ENCODE measurements at regions not wholly inside any gene's neighbourhood (a gene's known extent, or its start where the extent isn't known, plus 50 kb on each side); places are given as distances from the start of the nearest gene placed in this dataset.
"Not testable (repeated sequence)": the region's sequence is repeated elsewhere in the genome, so short reads cannot be mapped to it uniquely, and the experiment has no call there.

DNA sequence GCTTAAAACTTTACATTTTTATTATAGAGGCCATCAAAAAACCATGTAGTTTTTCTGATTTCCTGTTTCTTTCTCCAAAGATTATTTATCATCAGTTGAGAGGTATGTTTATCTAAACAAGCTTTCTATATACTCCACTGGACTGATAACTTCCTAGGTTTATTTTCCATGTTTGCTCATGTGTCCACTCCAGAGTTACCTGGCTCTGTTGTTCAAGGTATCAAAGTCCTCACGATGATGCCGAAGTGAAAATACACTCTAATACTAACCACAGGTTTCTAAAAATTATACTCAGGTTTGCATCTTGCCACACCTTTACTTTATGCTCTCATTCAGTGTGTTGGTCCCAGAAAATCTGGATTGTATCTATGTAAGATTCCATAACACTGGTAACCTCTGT, 287.9 kb upstream of the GULP1 start:
- Histone ChIP-seq H3K4me1 (ENCODE audit: control insufficient read depth, insufficient read depth, low read length) (peaks cover 11% of the 10 kb centered on the region), H3K9me3 (ENCODE audit: control insufficient read depth, insufficient read depth, low read length) (no peaks in the 10 kb centered on the region), H3K36me3 (ENCODE audit: control insufficient read depth, insufficient read depth, low read length) (no peaks in the 10 kb centered on the region), H3K9ac (ENCODE audit: low read depth, low read length) (no peak overlapping the region), H3K4me3 (ENCODE audit: low read depth, low read length) (no peak overlapping the region), H3K27me3 (ENCODE audit: control insufficient read depth, insufficient read depth, low read length) (no peaks in the 10 kb centered on the region)

DNA sequence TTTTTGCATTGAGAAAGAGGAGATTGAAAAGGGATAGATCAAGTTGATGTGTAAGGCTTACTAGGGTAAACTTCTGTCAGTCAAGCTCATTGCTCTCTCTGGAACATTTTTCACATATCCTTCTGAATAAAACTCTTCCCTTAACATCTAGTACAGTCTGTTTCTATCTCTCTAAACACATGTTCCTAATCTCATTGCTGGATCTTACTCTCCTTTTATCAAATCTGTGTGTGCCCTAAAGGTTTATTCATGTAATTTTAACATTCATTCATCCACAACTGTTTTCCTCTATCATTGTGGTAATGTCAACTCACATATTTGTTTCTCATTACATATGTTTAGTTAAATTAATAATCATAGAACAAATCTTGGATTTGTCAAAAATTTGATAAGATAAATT, 277.9 kb upstream of the GULP1 start:
- no peaks in the 10 kb centered on the region for H3K4me1 ChIP-seq (ENCODE audit: control insufficient read depth, insufficient read depth, low read length)

GRCh38 chr2:188016917-188017316, 274.8 kb upstream of the GULP1 start:
- Histone ChIP-seq H3K9ac (ENCODE audit: low read depth, low read length) (no peak overlapping the region), H3K27me3 (ENCODE audit: control insufficient read depth, insufficient read depth, low read length) (no peaks in the 10 kb centered on the region), H3K36me3 (ENCODE audit: control insufficient read depth, insufficient read depth, low read length) (no peaks in the 10 kb centered on the region), H3K4me1 (ENCODE audit: control insufficient read depth, insufficient read depth, low read length) (no peaks in the 10 kb centered on the region), H3K9me3 (ENCODE audit: control insufficient read depth, insufficient read depth, low read length) (peaks cover 12% of the 10 kb centered on the region), H3K4me3 (ENCODE audit: low read depth, low read length) (no peak overlapping the region)

More for the DNA sequence above, 277.9 kb upstream of the GULP1 start:
- Histone ChIP-seq H3K9ac (ENCODE audit: low read depth, low read length) (no peak overlapping the region), H3K27me3 (ENCODE audit: control insufficient read depth, insufficient read depth, low read length) (no peaks in the 10 kb centered on the region), H3K4me3 (ENCODE audit: low read depth, low read length) (no peak overlapping the region), H3K36me3 (ENCODE audit: control insufficient read depth, insufficient read depth, low read length) (no peaks in the 10 kb centered on the region), H3K9me3 (ENCODE audit: control insufficient read depth, insufficient read depth, low read length) (no peaks in the 10 kb centered on the region)

GRCh38 chr2:188022389-188022788, 269.3 kb upstream of the GULP1 start:
- Histone ChIP-seq H3K36me3 (ENCODE audit: control insufficient read depth, insufficient read depth, low read length) (no peaks in the 10 kb centered on the region), H3K4me1 (ENCODE audit: control insufficient read depth, insufficient read depth, low read length) (no peaks in the 10 kb centered on the region), H3K9me3 (ENCODE audit: control insufficient read depth, insufficient read depth, low read length) (peaks cover 12% of the 10 kb centered on the region), H3K9ac (ENCODE audit: low read depth, low read length) (no peak overlapping the region), H3K27me3 (ENCODE audit: control insufficient read depth, insufficient read depth, low read length) (no peaks in the 10 kb centered on the region), H3K4me3 (ENCODE audit: low read depth, low read length) (no peak overlapping the region)

DNA sequence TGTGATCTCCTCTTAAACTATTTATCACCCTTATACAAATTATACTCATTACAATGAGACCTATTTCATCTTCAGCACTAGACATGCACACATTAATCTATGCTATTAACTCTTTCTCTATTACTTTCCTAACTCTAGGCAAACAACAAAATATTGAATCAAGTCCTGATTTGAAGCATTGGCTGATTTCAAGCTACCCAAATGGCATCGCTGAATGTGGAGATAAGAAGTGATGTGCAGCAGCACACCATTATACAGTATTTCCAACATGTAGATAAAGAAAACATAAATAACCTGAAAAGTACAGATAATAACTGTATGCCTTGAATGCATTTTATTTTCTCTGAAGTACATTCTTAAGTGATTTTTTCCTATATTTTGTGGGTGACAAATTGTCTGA, 268.6 kb upstream of the GULP1 start:
- H3K4me3 ChIP-seq (ENCODE audit: low read depth, low read length): no peak overlapping the region
- no peak overlapping the region for H3K9ac ChIP-seq (ENCODE audit: low read depth, low read length)
- H3K36me3 ChIP-seq (ENCODE audit: control insufficient read depth, insufficient read depth, low read length): no peaks in the 10 kb centered on the region
- no peaks in the 10 kb centered on the region for H3K27me3 ChIP-seq (ENCODE audit: control insufficient read depth, insufficient read depth, low read length)
- no peaks in the 10 kb centered on the region for H3K4me1 ChIP-seq (ENCODE audit: control insufficient read depth, insufficient read depth, low read length)
- H3K9me3 ChIP-seq (ENCODE audit: control insufficient read depth, insufficient read depth, low read length): peaks cover 12% of the 10 kb centered on the region

- H3K9me3 ChIP-seq (ENCODE audit: control insufficient read depth, insufficient read depth, low read length): peaks cover 9% of the 10 kb centered on the region
- no peaks in the 10 kb centered on the region for H3K36me3 ChIP-seq (ENCODE audit: control insufficient read depth, insufficient read depth, low read length)
- peaks cover 10% of the 10 kb centered on the region for H3K4me1 ChIP-seq (ENCODE audit: control insufficient read depth, insufficient read depth, low read length)
- H3K9ac ChIP-seq (ENCODE audit: low read depth, low read length): no peak overlapping the region
- H3K27me3 ChIP-seq (ENCODE audit: control insufficient read depth, insufficient read depth, low read length): no peaks in the 10 kb centered on the region
- no peak overlapping the region for H3K4me3 ChIP-seq (ENCODE audit: low read depth, low read length)
Observed at GRCh38 chr2:188024811-188025210, 266.9 kb upstream of the GULP1 start.

DNA sequence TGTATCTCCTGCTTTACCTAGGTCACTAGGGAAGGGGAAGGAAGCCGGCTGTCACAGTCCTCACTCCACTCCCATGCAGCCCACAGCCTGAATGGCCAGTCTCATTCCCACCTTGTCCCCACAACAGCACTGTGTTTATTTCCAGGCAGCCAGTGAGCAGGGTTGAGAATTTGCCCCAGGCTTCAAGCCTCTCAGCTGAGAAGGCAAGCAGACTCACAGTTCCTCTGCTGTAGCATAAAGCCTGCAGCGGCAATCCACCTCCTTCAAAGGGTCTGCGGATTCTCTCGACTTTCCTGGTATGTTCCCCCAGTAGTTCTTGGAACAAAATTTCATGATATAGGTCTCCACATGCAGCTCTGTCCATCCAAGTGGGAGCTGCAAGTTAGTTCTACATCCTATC, 262.9 kb upstream of the GULP1 start:
- Histone ChIP-seq H3K4me1 (ENCODE audit: control insufficient read depth, insufficient read depth, low read length) (peaks cover 30% of the 10 kb centered on the region), H3K9me3 (ENCODE audit: control insufficient read depth, insufficient read depth, low read length) (no peaks in the 10 kb centered on the region), H3K9ac (ENCODE audit: low read depth, low read length) (no peak overlapping the region), H3K27me3 (ENCODE audit: control insufficient read depth, insufficient read depth, low read length) (no peaks in the 10 kb centered on the region), H3K36me3 (ENCODE audit: control insufficient read depth, insufficient read depth, low read length) (no peaks in the 10 kb centered on the region), H3K4me3 (ENCODE audit: low read depth, low read length) (no peak overlapping the region)

- Histone ChIP-seq H3K4me1 (ENCODE audit: control insufficient read depth, insufficient read depth, low read length) (peaks cover 30% of the 10 kb centered on the region), H3K9me3 (ENCODE audit: control insufficient read depth, insufficient read depth, low read length) (no peaks in the 10 kb centered on the region), H3K36me3 (ENCODE audit: control insufficient read depth, insufficient read depth, low read length) (peaks cover 5% of the 10 kb centered on the region), H3K27me3 (ENCODE audit: control insufficient read depth, insufficient read depth, low read length) (no peaks in the 10 kb centered on the region), H3K9ac (ENCODE audit: low read depth, low read length) (no peak overlapping the region), H3K4me3 (ENCODE audit: low read depth, low read length) (peak overlapping the region; percentile 36)
Observed at GRCh38 chr2:188032306-188032705, 259.4 kb upstream of the GULP1 start.

- H3K27me3 ChIP-seq (ENCODE audit: control insufficient read depth, insufficient read depth, low read length): no peaks in the 10 kb centered on the region
- H3K36me3 ChIP-seq (ENCODE audit: control insufficient read depth, insufficient read depth, low read length): peaks cover 10% of the 10 kb centered on the region
- H3K9ac ChIP-seq (ENCODE audit: low read depth, low read length): no peak overlapping the region
- peaks cover 30% of the 10 kb centered on the region for H3K4me1 ChIP-seq (ENCODE audit: control insufficient read depth, insufficient read depth, low read length)
- H3K9me3 ChIP-seq (ENCODE audit: control insufficient read depth, insufficient read depth, low read length): no peaks in the 10 kb centered on the region
- peak overlapping the region; percentile 36 for H3K4me3 ChIP-seq (ENCODE audit: low read depth, low read length)
Observed at GRCh38 chr2:188032786-188033185, 258.9 kb upstream of the GULP1 start.

GRCh38 chr2:188033240-188033639, 258.4 kb upstream of the GULP1 start:
- not testable (repeated sequence) for H3K9me3 ChIP-seq (ENCODE audit: control insufficient read depth, insufficient read depth, low read length); H3K27me3 ChIP-seq (ENCODE audit: control insufficient read depth, insufficient read depth, low read length)
- peaks cover 28% of the 10 kb centered on the region for H3K4me1 ChIP-seq (ENCODE audit: control insufficient read depth, insufficient read depth, low read length)
- peaks cover 11% of the 10 kb centered on the region for H3K36me3 ChIP-seq (ENCODE audit: control insufficient read depth, insufficient read depth, low read length)
- H3K4me3 ChIP-seq (ENCODE audit: low read depth, low read length): peak overlapping the region; percentile 60
- peak overlapping the region; percentile 66 for H3K9ac ChIP-seq (ENCODE audit: low read depth, low read length)

GRCh38 chr2:188034102-188034501, 257.6 kb upstream of the GULP1 start:
- H3K36me3 ChIP-seq (ENCODE audit: control insufficient read depth, insufficient read depth, low read length): peaks cover 16% of the 10 kb centered on the region
- peak overlapping the region; percentile 72 for H3K4me3 ChIP-seq (ENCODE audit: low read depth, low read length)
- H3K9ac ChIP-seq (ENCODE audit: low read depth, low read length): peak overlapping the region; percentile 97
- H3K4me1 ChIP-seq (ENCODE audit: control insufficient read depth, insufficient read depth, low read length): peaks cover 19% of the 10 kb centered on the region
- H3K9me3 ChIP-seq (ENCODE audit: control insufficient read depth, insufficient read depth, low read length); H3K27me3 ChIP-seq (ENCODE audit: control insufficient read depth, insufficient read depth, low read length): not testable (repeated sequence)

DNA sequence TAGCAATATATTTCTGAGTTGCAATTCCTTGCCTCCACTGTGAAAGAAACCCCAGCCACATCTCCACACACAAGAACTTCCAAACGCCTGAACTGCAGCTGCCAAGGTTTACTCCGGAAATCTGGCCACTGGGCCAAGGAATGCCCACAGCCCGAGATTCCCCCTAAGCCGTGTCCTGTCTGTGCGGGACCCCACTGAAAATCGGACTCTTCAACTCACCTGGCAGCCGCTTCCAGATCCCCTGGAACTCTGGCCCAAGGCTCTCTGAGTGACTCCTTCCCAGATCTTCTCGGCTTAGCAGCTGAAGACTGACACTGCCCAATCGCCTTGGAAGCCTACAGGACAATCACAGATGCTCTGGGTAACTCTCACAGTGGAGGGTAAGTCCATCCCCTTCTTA, 256.3 kb upstream of the GULP1 start:
- peak overlapping the region; percentile 28 for H3K9ac ChIP-seq (ENCODE audit: low read depth, low read length)
- peaks cover 19% of the 10 kb centered on the region for H3K4me1 ChIP-seq (ENCODE audit: control insufficient read depth, insufficient read depth, low read length)
- peak overlapping the region; percentile 72 for H3K4me3 ChIP-seq (ENCODE audit: low read depth, low read length)
- H3K27me3 ChIP-seq (ENCODE audit: control insufficient read depth, insufficient read depth, low read length); H3K9me3 ChIP-seq (ENCODE audit: control insufficient read depth, insufficient read depth, low read length): not testable (repeated sequence)
- H3K36me3 ChIP-seq (ENCODE audit: control insufficient read depth, insufficient read depth, low read length): peaks cover 27% of the 10 kb centered on the region

GRCh38 chr2:188036786-188037185, 254.9 kb upstream of the GULP1 start:
- not testable (repeated sequence) for H3K4me1 ChIP-seq (ENCODE audit: control insufficient read depth, insufficient read depth, low read length); H3K27me3 ChIP-seq (ENCODE audit: control insufficient read depth, insufficient read depth, low read length); H3K9me3 ChIP-seq (ENCODE audit: control insufficient read depth, insufficient read depth, low read length); H3K9ac ChIP-seq (ENCODE audit: low read depth, low read length); H3K4me3 ChIP-seq (ENCODE audit: low read depth, low read length)
- H3K36me3 ChIP-seq (ENCODE audit: control insufficient read depth, insufficient read depth, low read length): peaks cover 27% of the 10 kb centered on the region
